Endothelial cell of umbilical vein (primary cell): ENCODE measurements at regions not wholly inside any gene's neighbourhood (a gene's known extent, or its start where the extent isn't known, plus 50 kb on each side); places are given as distances from the start of the nearest gene placed in this dataset.

Source experiments
- BruUV-seq: library from RNA; stranded (reverse); fragments of 400-500 nt; replicated peaks from 2 replicates; lab custom pipeline; 2021; lab: Mats Ljungman, UMichigan
- CTCF ChIA-PET: fragments of 300-600, 350-600 bp; sonication (Branson Sonifier 250); formaldehyde crosslinking; loops from one replicate; lab custom pipeline; 2021; ENCODE audit warnings: antibody characterized with exemption, inconsistent platforms; lab: Charles Lee
- POLR2A ChIA-PET: fragments of 300-600, 350-600 bp; sonication (Branson Sonifier 250); formaldehyde crosslinking; loops from one replicate; lab custom pipeline; 2021; ENCODE audit warnings: antibody characterized with exemption, inconsistent platforms; lab: Charles Lee
- DNase-seq: peaks from one replicate; pipeline ENCODE4 v3.0.0-alpha.2; 2011; ENCODE audit warnings: low read depth, low spot score
- FAIRE-seq: peaks from 2 replicates; lab custom pipeline; 2011; peaks lifted over from hg19 to GRCh38; lab: Jason Lieb, UNC
- H2AFZ ChIP-seq: 2 replicates; pipeline ENCODE4 v1.6.0; 2012; ENCODE audit warnings: low read depth, low read length, control low read depth, inconsistent platforms
- H3K27ac ChIP-seq: 2 replicates; pipeline ENCODE4 v1.5.1; 2011; ENCODE audit warnings: low read depth, mild to moderate bottlenecking, control low read depth, low read length, moderate library complexity; ENCODE audit not compliant: insufficient read depth
- H3K27me3 ChIP-seq, 2 experiments: 2 replicates each; pipeline versions ENCODE4 v1.6.0 to v1.6.1; 2011; ENCODE audit warnings: low read length in 2 of 2, mixed read lengths in 1 of 2; ENCODE audit not compliant: control insufficient read depth in 2 of 2, insufficient read depth in 2 of 2
- H3K36me3 ChIP-seq, 2 experiments: 2 replicates in 1 of 2; 3 replicates in 1 of 2; pipeline ENCODE4 v1.5.1; 2011; ENCODE audit warnings: low read length in 2 of 2, mild to moderate bottlenecking in 1 of 2, moderate library complexity in 1 of 2; ENCODE audit not compliant: control insufficient read depth in 2 of 2, insufficient read depth in 2 of 2; ENCODE audit errors: extremely low read depth in 1 of 2
- H3K4me1 ChIP-seq: 3 replicates; pipeline ENCODE4 v1.5.1; 2011; ENCODE audit warnings: mild to moderate bottlenecking, low read length; ENCODE audit not compliant: control insufficient read depth, insufficient read depth; ENCODE audit errors: extremely low read depth
- H3K4me2 ChIP-seq: 2 replicates; pipeline ENCODE4 v1.6.1; 2011; ENCODE audit warnings: low read length, control low read depth, mixed read lengths; ENCODE audit not compliant: insufficient read depth
- H3K4me3 ChIP-seq, 3 experiments: fragments of 200-600 bp in 1 of 3; sonication (generic), shearing (Covaris generic) in 1 of 3; replicated peaks in 1 of 3; 2 replicates each; pipeline ENCODE4 v1.5.1; 2011 to 2016; ENCODE audit warnings: control low read depth in 3 of 3, low read length in 3 of 3, mild to moderate bottlenecking in 2 of 3, inconsistent platforms in 1 of 3, low read depth in 1 of 3, moderate library complexity in 1 of 3; ENCODE audit not compliant: insufficient read depth in 1 of 3
- H3K79me2 ChIP-seq: 2 replicates; pipeline ENCODE4 v1.6.0; 2012; ENCODE audit warnings: low read length, inconsistent platforms; ENCODE audit not compliant: control insufficient read depth, insufficient read depth
- H3K9ac ChIP-seq: replicated peaks from 2 replicates; pipeline ENCODE3; 2011; ENCODE audit warnings: low read length, control low read depth; ENCODE audit not compliant: insufficient read depth; ENCODE audit errors: extremely low read depth
- H3K9me1 ChIP-seq: replicated peaks from 3 replicates; pipeline ENCODE4 v1.6.0; 2011; ENCODE audit warnings: mild to moderate bottlenecking, low read length; ENCODE audit not compliant: control insufficient read depth, insufficient read depth; ENCODE audit errors: extremely low read depth
- H3K9me3 ChIP-seq: replicated peaks from 2 replicates; pipeline ENCODE4 v1.5.1; 2012; ENCODE audit warnings: low read length, inconsistent platforms; ENCODE audit not compliant: control insufficient read depth, insufficient read depth
- H4K20me1 ChIP-seq: replicated peaks from 2 replicates; pipeline ENCODE3; 2011; ENCODE audit warnings: mild to moderate bottlenecking, low read length; ENCODE audit not compliant: control insufficient read depth, insufficient read depth; ENCODE audit errors: extremely low read depth
- EZH2 ChIP-seq: IDR thresholded peaks from 2 replicates; pipeline ENCODE4 v1.6.1; 2012; ENCODE audit warnings: borderline replicate concordance, low read depth, mild to moderate bottlenecking, moderate library complexity, low read length, inconsistent platforms; ENCODE audit not compliant: severe bottlenecking
- FOS ChIP-seq: IDR thresholded peaks from 2 replicates; pipeline ENCODE4 v1.6.1; 2011; ENCODE audit warnings: mild to moderate bottlenecking, low read length, moderate library complexity, borderline replicate concordance; ENCODE audit not compliant: insufficient read depth
- GATA2 ChIP-seq: IDR thresholded peaks from 2 replicates; pipeline ENCODE4 v1.7.0; 2011; ENCODE audit warnings: low read depth, mild to moderate bottlenecking, moderate library complexity, mixed read lengths, low read length; ENCODE audit not compliant: insufficient read length, insufficient read depth
- JUN ChIP-seq: IDR thresholded peaks from 2 replicates; pipeline ENCODE4 v1.6.1; 2011; ENCODE audit warnings: borderline replicate concordance, low read depth; ENCODE audit not compliant: insufficient read length, insufficient read depth
- MYC ChIP-seq: IDR thresholded peaks from one replicate; pipeline ENCODE4 v1.6.1; 2011; ENCODE audit warnings: mild to moderate bottlenecking, low read depth, low read length
- POLR2A ChIP-seq: IDR thresholded peaks from 2 replicates; pipeline ENCODE4 v1.6.1; 2012; ENCODE audit warnings: low read depth, mild to moderate bottlenecking, control low read depth, low read length
- POLR2AphosphoS5 ChIP-seq: IDR thresholded peaks from 2 replicates; pipeline ENCODE4 v1.6.1; 2012; ENCODE audit warnings: low read depth, mild to moderate bottlenecking, control low read depth, low read length, moderate library complexity; ENCODE audit not compliant: insufficient read depth
- dilution Hi-C: fragments of 300-500 bp; cut with MboI; formaldehyde crosslinking; loops from one replicate; pipeline ENCODE4 v1.15.0; 2019; ENCODE audit warnings: low sequenced_read_pairs; ENCODE audit not compliant: extremely low pct_ligation_motif_present
- intact Hi-C: fragments of 100-400 bp; cut with micrococcal nuclease; formaldehyde crosslinking; loops from one replicate; pipeline ENCODE4 v1.10.0; 2022
- TF ChIP-seq, protein P1 (sequence below): IDR thresholded peaks from 2 replicates; pipeline ENCODE4 v1.6.1; 2011; ENCODE audit not compliant: insufficient read depth, insufficient read length
- TF ChIP-seq, protein P2 (sequence below), 2 donors: IDR thresholded peaks; 1 replicate in 1 of 2; 2 replicates in 1 of 2; pipeline ENCODE4 v1.5.1; 2011; ENCODE audit warnings: low read length in 2 of 2, mild to moderate bottlenecking in 2 of 2, moderate library complexity in 2 of 2, control low read depth in 1 of 2, inconsistent platforms in 1 of 2, low read depth in 1 of 2; ENCODE audit not compliant: insufficient read depth in 1 of 2; ENCODE audit errors: extremely low read depth in 1 of 2

DNA sequence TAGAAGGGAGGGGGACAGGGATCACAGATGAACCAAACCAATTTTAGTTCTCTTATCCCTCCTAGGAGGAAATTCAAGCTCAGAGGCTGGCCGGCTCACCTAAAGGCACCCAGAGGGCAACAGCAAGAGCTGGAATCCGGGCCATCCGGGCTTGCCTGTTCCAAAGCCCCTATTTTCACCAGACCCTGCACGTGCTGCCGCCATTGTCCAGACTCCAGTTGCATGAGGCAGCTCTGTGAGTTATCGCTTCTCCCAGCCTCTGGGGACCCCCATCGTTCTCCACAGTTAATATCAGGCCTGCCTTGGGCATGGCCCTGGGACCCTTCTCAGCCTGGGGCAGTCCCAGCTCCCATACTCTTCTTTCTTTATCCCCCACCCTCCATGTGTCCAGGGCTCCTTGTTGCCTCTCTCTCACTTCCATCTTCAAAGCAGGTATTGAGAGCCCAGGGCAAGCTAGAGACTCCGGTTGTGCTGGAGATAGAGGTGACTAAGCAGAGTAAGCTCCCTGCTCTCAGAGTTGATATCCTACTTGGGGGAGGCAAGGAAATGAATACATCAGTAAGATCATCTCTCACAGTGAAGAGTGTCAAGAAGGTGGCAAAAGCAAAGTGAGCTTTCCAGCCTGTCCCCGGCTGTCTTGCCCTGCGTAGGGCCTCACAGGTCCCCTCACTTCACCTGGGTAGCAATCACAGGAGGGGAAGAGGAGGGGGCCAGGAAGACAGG, 322.8 kb downstream of the UACA start:
- no peak overlapping the region for H3K27ac ChIP-seq
- ChIA-PET CTCF (no interaction called here), POLR2A (no interaction called here)
- no peak for DNase-seq
- no peak overlapping the region for H3K9ac ChIP-seq
- H3K27me3 ChIP-seq = peaks cover 3 to 10% of the 10 kb centered on the region in 2 experiments
- H3K9me1 ChIP-seq = no peaks in the 10 kb centered on the region
- no TSS peak for BruUV-seq
- no peak for FAIRE-seq
- intact Hi-C loops = no loop called here
- no peaks in the 10 kb centered on the region for H3K9me3 ChIP-seq
- no peaks in the 10 kb centered on the region for H3K36me3 ChIP-seq
- dilution Hi-C loops = no loop called here
- H3K4me3 ChIP-seq = no peak overlapping the region
- no peak overlapping the region for H2AFZ ChIP-seq
- H3K4me2 ChIP-seq = no peak overlapping the region
- no peaks in the 10 kb centered on the region for H3K4me1 ChIP-seq
- no peaks in the 10 kb centered on the region for H4K20me1 ChIP-seq
- no peaks in the 10 kb centered on the region for H3K79me2 ChIP-seq
- TF ChIP-seq GATA2 (no peak), MYC (no peak), POLR2AphosphoS5 (no peak), JUN (no peak), FOS (no peak)
- TF ChIP-seq, protein P1, sequence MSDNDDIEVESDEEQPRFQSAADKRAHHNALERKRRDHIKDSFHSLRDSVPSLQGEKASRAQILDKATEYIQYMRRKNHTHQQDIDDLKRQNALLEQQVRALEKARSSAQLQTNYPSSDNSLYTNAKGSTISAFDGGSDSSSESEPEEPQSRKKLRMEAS = no peak

GRCh38 chr15:70439880-70440279, 323.5 kb downstream of the UACA start:
- CTCF ChIA-PET = no interaction called here
- no peak overlapping the region for H2AFZ ChIP-seq
- no TSS peak for BruUV-seq
- intact Hi-C loops = no loop called here
- DNase-seq (no peak), FAIRE-seq (no peak)
- H3K79me2 ChIP-seq = no peaks in the 10 kb centered on the region
- H3K4me2 ChIP-seq = no peak overlapping the region
- H3K27me3 ChIP-seq = peaks cover 3 to 10% of the 10 kb centered on the region in 2 experiments
- H3K9me3 ChIP-seq = no peaks in the 10 kb centered on the region
- dilution Hi-C loops = no loop called here
- H3K4me1 ChIP-seq = no peaks in the 10 kb centered on the region
- H3K9me1 ChIP-seq = no peaks in the 10 kb centered on the region
- no peaks in the 10 kb centered on the region for H4K20me1 ChIP-seq
- TF ChIP-seq MYC (no peak), GATA2 (no peak), JUN (no peak), EZH2 (no peak), POLR2A (no peak), FOS (no peak), POLR2AphosphoS5 (no peak)
- TF ChIP-seq, protein P1 = no peak
- TF ChIP-seq, protein P2, sequence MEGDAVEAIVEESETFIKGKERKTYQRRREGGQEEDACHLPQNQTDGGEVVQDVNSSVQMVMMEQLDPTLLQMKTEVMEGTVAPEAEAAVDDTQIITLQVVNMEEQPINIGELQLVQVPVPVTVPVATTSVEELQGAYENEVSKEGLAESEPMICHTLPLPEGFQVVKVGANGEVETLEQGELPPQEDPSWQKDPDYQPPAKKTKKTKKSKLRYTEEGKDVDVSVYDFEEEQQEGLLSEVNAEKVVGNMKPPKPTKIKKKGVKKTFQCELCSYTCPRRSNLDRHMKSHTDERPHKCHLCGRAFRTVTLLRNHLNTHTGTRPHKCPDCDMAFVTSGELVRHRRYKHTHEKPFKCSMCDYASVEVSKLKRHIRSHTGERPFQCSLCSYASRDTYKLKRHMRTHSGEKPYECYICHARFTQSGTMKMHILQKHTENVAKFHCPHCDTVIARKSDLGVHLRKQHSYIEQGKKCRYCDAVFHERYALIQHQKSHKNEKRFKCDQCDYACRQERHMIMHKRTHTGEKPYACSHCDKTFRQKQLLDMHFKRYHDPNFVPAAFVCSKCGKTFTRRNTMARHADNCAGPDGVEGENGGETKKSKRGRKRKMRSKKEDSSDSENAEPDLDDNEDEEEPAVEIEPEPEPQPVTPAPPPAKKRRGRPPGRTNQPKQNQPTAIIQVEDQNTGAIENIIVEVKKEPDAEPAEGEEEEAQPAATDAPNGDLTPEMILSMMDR (IDR thresholded peaks at IDR 0.05; ENCODE audit: extremely low read depth in 1 of 2, insufficient read depth in 1 of 2, low read depth in 1 of 2, low read length in 2 of 2) = no peak
- no peaks in the 10 kb centered on the region for H3K36me3 ChIP-seq
- H3K9ac ChIP-seq = no peak overlapping the region
- H3K27ac ChIP-seq = no peak overlapping the region
- H3K4me3 ChIP-seq = no peak overlapping the region
- POLR2A ChIA-PET = no interaction called here
